ENCODE measurements at regions not wholly inside any gene's neighbourhood (a gene's known extent, or its start where the extent isn't known, plus 50 kb on each side); places are given as distances from the start of the nearest gene placed in this dataset.

GRCh38 chr4:141926406-141926805 lies 290.0 kb downstream of the IL15 start:
- DNase-seq: peak; percentile 56

GRCh38 chr4:141932490-141932889 lies 296.1 kb downstream of the IL15 start:
- DNase-seq: no peak

GRCh38 chr4:141933978-141934377 lies 297.6 kb downstream of the IL15 start:
- no peak for DNase-seq

GRCh38 chr4:141955696-141956095 lies 319.3 kb downstream of the IL15 start:
- DNase-seq: no peak

- DNase-seq: no peak
Measured at GRCh38 chr4:141957416-141957815, 321.0 kb downstream of the IL15 start.

- no peak for DNase-seq
Measured at GRCh38 chr4:141962486-141962885, 326.1 kb downstream of the IL15 start.

- DNase-seq: peak; percentile 3
Measured at GRCh38 chr4:141971869-141972268, 335.5 kb downstream of the IL15 start.

GRCh38 chr4:141972950-141973349 lies 336.6 kb downstream of the IL15 start:
- no peak for DNase-seq

Measured in hematopoietic multipotent progenitor cell treated with erythropoietin and hydrocortisone succinate and interleukin-3 and kit ligand, for 8 days (in vitro differentiated cells).